Breast epithelium (tissue), 3 donors: ENCODE measurements at regions not wholly inside any gene's neighbourhood (a gene's known extent, or its start where the extent isn't known, plus 50 kb on each side); places are given as distances from the start of the nearest gene placed in this dataset.

Experiments used
- POLR2A ChIP-seq: fragments of 450-650 bp; IDR thresholded peaks from one replicate; pipeline ENCODE4 v1.6.1; 2016; ENCODE audit warnings: antibody characterized with exemption, mild to moderate bottlenecking, moderate library complexity
- TF ChIP-seq, protein P1 (sequence below), 3 donors: fragments of 450-650 bp; IDR thresholded peaks; one replicate each; pipeline ENCODE4 v1.5.1; 2016 to 2017; ENCODE audit warnings: antibody characterized with exemption in 3 of 3, mild to moderate bottlenecking in 3 of 3, moderate library complexity in 3 of 3

DNA sequence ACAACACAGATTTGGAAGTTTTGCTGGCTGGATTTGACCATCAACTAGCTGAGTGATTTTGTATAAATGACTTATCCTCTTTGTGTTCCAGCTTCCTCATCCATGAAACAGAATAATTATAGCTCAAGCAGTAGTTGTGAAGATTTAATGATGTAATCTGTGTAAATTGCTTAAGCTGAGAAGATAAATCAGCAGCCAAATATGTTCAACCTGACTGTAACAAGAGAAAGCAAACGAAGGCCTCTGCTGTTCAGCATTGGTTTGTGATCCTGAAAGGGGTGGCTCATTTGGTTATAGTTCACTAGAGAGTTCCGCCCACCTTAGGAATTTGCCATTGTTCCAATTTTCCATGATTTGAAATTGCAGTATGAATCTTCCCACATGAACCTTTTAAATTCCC is 75.7 kb upstream of the CCDC112 start:
- no peak for TF ChIP-seq POLR2A
- TF ChIP-seq, protein P1, sequence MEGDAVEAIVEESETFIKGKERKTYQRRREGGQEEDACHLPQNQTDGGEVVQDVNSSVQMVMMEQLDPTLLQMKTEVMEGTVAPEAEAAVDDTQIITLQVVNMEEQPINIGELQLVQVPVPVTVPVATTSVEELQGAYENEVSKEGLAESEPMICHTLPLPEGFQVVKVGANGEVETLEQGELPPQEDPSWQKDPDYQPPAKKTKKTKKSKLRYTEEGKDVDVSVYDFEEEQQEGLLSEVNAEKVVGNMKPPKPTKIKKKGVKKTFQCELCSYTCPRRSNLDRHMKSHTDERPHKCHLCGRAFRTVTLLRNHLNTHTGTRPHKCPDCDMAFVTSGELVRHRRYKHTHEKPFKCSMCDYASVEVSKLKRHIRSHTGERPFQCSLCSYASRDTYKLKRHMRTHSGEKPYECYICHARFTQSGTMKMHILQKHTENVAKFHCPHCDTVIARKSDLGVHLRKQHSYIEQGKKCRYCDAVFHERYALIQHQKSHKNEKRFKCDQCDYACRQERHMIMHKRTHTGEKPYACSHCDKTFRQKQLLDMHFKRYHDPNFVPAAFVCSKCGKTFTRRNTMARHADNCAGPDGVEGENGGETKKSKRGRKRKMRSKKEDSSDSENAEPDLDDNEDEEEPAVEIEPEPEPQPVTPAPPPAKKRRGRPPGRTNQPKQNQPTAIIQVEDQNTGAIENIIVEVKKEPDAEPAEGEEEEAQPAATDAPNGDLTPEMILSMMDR (IDR thresholded peaks at IDR 0.05): no peak
